GM10266 (cell line): ENCODE measurements at regions not wholly inside any gene's neighbourhood (a gene's known extent, or its start where the extent isn't known, plus 50 kb on each side); places are given as distances from the start of the nearest gene placed in this dataset.

ENCODE experiments used
- DNase-seq: peaks from one replicate; pipeline ENCODE4 v3.0.0; 2012; ENCODE audit errors: extremely low spot score
- TF ChIP-seq, protein P1 (sequence below): IDR thresholded peaks from 2 replicates; pipeline ENCODE4 v1.5.1; 2012; ENCODE audit warnings: mild to moderate bottlenecking, low read depth; ENCODE audit not compliant: control insufficient read depth, insufficient read depth; ENCODE audit errors: missing control alignments

GRCh38 chr13:44198826-44199225 lies 174.8 kb upstream of the SERP2 start:
- TF ChIP-seq, protein P1, sequence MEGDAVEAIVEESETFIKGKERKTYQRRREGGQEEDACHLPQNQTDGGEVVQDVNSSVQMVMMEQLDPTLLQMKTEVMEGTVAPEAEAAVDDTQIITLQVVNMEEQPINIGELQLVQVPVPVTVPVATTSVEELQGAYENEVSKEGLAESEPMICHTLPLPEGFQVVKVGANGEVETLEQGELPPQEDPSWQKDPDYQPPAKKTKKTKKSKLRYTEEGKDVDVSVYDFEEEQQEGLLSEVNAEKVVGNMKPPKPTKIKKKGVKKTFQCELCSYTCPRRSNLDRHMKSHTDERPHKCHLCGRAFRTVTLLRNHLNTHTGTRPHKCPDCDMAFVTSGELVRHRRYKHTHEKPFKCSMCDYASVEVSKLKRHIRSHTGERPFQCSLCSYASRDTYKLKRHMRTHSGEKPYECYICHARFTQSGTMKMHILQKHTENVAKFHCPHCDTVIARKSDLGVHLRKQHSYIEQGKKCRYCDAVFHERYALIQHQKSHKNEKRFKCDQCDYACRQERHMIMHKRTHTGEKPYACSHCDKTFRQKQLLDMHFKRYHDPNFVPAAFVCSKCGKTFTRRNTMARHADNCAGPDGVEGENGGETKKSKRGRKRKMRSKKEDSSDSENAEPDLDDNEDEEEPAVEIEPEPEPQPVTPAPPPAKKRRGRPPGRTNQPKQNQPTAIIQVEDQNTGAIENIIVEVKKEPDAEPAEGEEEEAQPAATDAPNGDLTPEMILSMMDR: no peak
- DNase-seq: no peak

DNA sequence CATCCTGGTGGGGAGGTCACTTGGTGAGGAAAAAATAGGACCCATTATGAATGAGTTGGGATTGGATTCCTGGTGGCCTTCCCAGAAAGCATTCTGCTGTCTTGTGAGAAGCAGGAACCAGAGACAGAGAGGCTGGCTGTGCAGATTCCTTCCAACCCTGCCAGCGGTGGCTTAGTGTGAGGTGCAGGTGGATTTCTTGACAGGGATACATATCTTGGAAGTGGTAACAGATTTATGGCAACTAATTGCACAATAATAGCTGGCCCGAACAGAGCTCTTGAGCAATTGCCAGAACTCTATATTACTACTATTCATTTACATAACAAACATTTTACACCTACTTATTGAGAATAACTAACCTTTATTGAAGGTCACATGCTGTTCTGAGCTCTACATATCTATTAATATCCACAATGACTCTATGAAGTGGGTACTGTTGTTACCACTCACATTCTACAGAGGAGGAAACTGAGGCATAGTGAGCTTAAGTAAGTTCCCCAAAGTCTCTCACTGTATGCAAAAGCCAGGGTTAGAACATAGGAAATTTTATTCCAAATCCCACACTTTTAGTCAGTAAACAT lies 173.9 kb upstream of the SERP2 start:
- DNase-seq: no peak
- TF ChIP-seq, protein P1: no peak

DNA sequence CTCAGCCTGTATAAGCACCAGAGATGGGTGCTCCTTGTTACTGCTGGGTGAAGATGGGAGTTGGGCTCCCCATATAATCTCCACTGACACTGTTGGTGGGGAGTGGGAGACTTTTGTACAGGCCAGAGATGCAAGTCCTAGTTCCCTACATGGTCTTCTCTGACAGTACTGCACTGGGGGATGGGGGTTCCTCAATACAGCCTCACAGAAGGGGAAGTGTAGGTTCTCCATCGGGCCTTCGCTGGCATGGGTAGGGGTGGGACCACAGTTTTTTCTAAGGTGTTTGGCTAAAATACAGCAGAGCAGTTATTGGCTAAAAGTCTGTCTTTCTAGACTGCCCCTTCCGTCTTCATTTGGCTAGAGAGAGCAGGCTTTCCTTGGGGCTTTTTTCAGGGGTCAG lies 167.2 kb upstream of the SERP2 start:
- no peak for DNase-seq
- TF ChIP-seq, protein P1: no peak

GRCh38 chr13:44207476-44207875 lies 166.1 kb upstream of the SERP2 start:
- DNase-seq: no peak
- TF ChIP-seq, protein P1: no peak

DNA sequence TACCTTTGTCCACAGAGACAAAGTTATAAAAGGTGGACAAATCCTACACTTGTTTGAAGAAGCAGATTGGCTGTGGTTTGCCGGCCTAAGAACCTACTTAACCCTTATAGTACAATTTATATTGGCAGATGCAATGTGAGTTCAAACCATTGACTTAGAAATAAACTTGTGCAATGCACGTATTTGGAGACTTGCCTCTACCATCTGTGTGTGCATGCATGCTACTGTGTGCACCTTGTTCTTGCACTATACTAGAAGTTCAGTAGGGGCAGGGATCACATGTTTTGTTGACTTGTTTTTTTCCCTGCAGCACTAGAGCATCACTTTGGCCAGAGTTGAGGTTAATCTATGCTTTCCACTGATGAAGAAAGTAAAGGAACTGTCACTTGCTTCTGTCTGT lies 163.1 kb upstream of the SERP2 start:
- DNase-seq: no peak
- TF ChIP-seq, protein P1: no peak

DNA sequence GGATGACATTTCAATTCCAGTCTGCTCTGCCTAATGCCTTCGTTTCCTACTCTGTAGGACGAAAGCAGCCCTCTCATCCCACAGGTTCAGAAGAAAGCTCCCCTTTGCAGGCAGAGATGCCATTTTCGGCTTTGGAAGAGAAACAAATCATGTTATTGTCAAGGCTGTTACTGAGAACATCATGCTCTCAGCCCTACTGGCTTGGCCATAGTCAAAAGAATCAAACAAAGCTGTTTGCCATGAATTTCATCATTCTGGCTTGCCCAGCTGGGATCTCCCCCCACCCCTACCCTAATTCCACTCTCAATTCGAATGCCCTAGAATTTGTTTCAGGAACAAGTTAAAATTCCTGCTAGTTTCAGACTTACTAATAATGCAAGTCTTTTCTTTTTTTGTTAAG lies 162.3 kb upstream of the SERP2 start:
- TF ChIP-seq, protein P1: no peak
- no peak for DNase-seq

DNA sequence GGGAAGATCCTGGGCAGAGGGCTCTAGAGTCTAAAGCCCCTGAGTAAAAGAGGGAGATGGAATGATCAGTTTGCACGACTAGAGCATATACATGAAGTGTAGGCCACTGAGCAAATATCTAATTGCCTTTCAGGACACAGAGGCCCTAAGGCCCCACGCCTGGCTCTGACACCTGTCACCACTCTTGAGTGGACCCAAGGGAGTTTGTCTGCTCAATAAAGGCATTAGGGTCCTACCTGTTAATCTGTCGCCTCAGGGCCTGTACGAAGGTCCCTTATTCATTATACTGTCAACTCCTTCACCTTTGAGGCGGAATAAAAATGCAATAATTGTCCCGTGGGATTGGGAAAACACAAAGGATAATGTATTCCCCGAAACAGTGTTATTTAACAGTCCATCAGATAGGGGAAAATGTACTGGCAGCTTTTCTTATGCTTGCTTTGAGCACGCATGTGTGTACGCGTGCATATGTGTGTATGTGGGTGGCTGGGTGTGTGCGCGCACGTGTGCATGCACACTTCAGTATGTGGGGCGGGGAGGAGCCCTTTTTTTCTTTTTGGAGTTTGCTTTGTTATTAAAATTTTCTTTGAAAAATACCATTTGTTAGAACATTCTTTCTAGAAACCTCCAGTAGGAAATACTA lies 161.8 kb upstream of the SERP2 start:
- TF ChIP-seq, protein P1: no peak
- DNase-seq: no peak
